M059J (cell line): ENCODE measurements at regions not wholly inside any gene's neighbourhood (a gene's known extent, or its start where the extent isn't known, plus 50 kb on each side); places are given as distances from the start of the nearest gene placed in this dataset.
"Not testable (repeated sequence)": the region's sequence is repeated elsewhere in the genome, so short reads cannot be mapped to it uniquely, and the experiment has no call there.

Experiments
- DNase-seq: peaks from one replicate; pipeline ENCODE4 v3.0.0-alpha.2; 2012; ENCODE audit warnings: low read depth

DNA sequence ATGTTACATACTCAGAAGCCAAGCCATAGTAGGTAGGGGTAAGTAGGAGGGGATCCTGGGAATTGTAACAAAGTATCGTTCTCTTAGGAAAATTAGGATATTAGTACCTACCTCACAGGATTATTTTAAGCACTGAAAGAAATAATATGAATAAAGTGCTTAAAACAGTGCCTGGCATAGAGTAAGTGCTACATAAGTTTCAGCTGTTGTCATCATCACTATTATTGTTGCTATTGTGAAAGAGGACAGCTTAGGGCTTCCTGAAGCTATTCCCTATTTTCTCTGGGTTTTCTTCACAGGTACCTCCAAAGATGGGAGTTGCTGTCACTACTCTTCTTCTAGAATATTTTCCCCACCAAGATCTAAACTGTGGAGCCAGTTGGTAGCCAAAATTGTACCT lies 443.7 kb upstream of the FGF16 start:
- no peak for DNase-seq

- peak; percentile 2 for DNase-seq
Measured at GRCh38 chrX:77003956-77004355, 443.2 kb upstream of the FGF16 start.

- peak; percentile 41 for DNase-seq
Measured at GRCh38 chrX:77009691-77010090, 437.5 kb upstream of the FGF16 start.

- DNase-seq = no peak
Measured at GRCh38 chrX:77014377-77015372, 432.5 kb upstream of the FGF16 start.

DNA sequence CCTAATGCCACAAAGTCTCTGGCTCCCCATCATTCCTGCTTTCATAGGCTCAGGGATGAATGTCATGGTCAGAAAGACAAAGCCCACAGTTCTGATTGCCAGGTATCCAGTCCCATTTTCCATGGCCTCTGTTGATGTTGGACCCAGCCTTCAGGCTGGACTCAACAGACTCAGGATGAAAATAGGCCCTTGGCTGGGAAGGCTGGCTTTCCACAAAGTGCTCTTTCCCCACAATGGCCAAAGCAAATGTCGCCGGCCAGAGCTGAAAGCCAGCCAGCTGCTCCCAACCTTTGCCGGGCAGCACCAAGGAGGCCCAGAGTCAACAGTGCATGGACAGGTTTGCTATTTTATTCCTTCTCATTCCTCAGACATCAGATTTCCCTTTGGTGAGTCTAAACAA lies 430.1 kb upstream of the FGF16 start:
- no peak for DNase-seq

DNA sequence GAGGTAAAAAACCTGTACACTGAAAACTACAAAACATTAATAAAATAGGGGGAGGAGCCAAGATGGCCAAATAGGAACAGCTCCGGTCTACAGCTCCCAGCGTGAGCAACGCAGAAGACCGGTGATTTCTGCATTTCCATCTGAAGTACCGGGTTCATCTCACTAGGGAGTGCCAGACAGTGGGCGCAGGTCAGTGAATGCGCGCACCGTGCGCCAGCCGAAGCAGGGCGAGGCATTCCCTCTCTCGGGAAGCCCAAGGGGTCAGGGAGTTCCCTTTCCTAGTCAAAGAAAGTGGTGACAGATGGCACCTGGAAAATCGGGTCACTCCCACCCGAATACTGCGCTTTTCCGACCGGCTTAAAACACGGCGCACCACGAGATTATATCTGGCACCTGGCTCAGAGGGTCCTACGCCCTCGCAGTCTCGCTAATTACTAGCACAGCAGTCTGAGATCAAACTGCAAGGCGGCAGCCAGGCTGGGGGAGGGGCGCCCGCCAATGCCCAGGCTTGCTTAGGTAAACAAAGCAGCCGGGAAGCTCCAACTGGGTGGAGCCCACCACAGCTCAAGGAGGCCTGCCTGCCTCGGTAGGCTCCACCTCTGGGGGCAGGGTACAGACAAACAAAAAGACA lies 400.9 kb upstream of the FGF16 start:
- DNase-seq = not testable (repeated sequence)

DNA sequence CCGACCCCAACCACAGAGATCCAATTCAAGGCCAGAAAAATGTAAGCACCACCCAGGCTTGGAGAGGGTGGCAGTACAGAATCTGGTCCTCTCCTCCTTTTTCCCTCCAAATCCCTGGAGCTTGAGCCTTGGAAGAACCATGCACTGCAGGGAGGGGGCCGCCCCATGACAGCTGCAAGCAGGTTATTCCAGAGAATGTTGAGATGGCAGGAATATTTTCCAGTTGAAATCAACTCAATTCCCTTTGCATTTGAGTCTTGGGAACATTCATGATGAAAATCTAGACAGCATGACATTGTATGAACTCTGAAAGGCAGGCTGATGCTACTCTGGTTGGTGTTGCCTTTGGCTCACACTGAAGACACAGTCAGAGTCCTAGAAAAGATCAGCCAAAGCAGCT lies 386.6 kb upstream of the FGF16 start:
- DNase-seq = no peak

DNA sequence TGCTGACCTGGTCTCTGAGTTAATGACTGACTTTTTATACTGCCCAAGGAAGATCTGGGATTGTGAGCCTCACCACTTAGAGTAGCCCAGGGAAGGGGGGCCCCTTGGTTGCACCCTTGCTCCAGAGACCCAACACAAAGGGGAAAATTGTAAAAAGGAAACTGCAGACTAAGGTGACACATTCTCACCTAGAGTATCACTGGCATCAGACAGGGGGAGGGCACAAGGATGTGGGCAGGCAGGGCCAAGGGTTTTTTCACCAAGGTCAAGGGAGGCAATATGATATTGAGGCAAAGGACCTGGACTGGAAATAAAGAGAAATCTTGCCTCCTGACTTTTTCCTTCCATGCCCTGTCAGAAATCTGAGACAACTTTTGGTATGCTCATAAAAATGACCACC lies 386.2 kb upstream of the FGF16 start:
- DNase-seq = no peak

DNA sequence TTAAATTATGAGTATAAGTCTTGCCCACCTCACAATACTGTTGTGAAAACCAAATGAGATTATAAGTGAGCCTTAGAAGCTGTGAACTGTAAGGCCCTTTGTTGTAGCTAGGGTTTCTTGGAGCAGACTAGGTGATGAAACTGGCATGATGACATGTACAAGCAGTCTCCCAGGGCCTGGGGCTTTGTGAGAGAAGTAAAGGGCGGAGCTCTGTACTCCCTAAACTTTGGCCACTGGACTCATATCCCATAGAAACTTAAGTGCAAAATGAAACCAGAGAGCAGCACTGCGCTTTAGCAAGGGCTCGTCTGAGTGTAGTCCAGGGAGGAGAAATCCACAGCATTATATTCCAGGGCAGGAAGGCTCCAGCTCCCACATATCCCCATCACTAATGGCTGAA lies 385.6 kb upstream of the FGF16 start:
- DNase-seq = no peak

DNA sequence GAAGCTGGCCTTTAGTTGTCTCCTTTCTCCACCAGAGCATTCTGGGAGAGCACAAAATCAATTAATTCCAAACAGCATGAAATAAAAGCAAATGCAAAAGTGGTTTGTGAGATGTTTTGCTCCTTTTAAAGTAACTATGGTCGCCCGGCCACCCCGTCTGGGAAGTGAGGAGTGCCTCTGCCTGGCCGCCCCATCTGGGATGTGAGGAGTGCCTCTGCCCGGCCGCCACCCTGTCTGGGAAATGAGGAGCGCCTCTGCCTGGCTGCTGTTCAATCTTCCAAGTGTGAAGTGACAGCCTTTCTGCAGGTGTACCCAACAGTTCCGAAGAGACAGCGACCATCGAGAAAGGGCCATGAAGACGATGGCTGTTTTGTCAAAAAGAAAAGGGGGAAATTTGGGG lies 381.3 kb upstream of the FGF16 start:
- no peak for DNase-seq

GRCh38 chrX:77070202-77070918 lies 376.8 kb upstream of the FGF16 start:
- DNase-seq = no peak

DNA sequence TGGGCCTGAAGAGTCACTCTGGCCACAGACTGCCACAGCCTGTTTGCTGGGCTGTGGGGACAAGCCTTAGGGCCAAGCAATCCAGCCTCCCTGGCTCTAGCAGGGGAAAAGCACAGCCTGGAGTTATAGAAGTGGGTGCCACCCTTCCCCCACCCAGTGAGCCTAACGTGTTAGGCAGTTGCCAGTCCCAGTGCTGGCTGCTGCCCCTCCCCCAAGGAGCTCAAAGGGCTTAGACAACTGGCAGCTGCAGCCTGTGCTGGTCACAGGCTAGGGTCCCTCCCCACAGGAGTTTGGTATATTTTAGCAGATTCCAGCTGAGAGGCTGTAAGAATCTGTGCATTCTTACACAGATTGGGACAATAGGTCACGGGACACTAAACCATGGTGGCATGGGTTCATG lies 370.3 kb upstream of the FGF16 start:
- DNase-seq = no peak

DNA sequence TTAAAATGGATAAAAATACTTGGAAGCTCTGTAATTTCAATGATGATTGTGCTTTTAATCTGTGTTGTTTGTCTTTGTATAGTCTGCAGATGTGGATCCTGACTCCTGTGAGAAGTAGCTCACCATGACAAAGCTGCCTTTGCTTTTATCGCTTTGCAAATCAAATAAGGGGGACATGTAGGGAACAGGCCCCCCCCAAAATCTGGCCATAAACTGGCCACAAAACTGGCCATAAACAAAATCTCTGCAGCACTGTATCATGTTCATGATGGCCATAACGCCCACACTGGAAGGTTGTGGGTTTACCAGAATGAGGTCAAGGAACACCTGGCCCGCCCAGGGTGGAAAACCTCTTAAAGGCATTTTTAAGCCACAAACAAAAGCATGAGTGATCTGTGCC lies 366.0 kb upstream of the FGF16 start:
- DNase-seq = not testable (repeated sequence)

DNA sequence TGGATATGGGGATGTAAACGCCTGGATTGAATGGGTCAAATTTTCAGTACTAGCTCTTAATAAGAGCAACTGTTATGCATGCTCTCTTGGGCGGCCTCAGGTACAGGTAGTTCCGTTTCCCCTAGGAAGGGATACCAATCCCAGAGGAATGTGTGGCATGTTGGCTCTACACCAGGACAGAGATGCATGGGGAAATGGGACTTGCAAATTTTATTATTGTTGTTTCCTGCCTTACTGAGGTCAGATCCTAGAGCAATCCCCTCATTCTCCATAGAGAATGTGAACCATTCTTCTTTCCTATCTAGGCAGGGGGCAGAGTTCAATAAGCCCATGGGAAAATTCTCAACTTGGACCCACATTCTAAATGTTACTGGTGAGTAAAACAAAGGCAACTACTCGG lies 361.8 kb upstream of the FGF16 start:
- DNase-seq = no peak

- DNase-seq = peak; percentile 49
Measured at GRCh38 chrX:77087529-77088169, 359.5 kb upstream of the FGF16 start.

- no peak for DNase-seq
Measured at GRCh38 chrX:77088233-77088632, 359.0 kb upstream of the FGF16 start.

DNA sequence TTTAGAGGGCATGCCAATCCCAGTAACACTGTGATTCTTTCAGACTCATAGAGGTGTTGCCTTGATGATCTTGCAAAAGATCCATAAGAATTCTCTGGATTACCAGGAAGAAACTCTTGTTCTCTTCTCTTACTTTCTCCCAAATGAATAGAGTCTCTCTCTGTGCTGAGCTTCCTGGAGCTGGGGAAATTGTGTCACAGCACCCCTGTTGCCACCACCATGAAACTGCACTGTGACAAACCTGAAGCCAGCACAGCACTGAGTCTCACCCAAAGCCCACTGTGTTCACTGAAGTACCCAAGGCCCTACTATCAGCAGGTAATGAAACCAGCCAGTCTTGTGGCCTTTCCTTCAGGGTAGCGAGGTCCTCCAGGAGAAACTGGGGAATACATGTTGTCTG lies 332.7 kb upstream of the FGF16 start:
- no peak for DNase-seq

- no peak for DNase-seq
Measured at GRCh38 chrX:77118686-77119085, 328.5 kb upstream of the FGF16 start.

DNA sequence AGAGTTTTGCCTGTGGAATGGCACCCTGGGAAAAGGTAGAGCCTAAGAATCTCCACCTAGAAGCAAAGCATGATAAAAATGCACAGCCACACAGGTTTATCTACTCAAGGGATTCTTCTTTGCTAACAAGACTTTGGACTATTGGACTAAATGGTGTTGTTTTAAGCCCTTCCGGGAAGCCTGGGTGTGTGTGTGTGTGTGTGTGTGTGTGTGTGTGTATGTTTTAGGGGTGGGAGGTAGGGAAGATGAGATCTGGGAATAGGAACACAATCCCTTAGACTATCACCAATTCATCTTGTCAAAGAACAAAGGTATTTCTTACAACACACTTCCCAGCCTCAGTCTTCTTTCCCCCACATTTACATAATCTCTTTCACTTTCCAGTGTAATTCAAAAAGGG lies 327.5 kb upstream of the FGF16 start:
- DNase-seq = no peak

- DNase-seq = not testable (repeated sequence)
Measured at GRCh38 chrX:77123917-77124316, 323.3 kb upstream of the FGF16 start.

GRCh38 chrX:77127571-77127970 lies 319.6 kb upstream of the FGF16 start:
- not testable (repeated sequence) for DNase-seq

- DNase-seq = no peak
Measured at GRCh38 chrX:77143907-77144306, 303.3 kb upstream of the FGF16 start.
